ENCODE measurements at regions not wholly inside any gene's neighbourhood (a gene's known extent, or its start where the extent isn't known, plus 50 kb on each side); places are given as distances from the start of the nearest gene placed in this dataset.
"Not testable (repeated sequence)": the region's sequence is repeated elsewhere in the genome, so short reads cannot be mapped to it uniquely, and the experiment has no call there.

DNA sequence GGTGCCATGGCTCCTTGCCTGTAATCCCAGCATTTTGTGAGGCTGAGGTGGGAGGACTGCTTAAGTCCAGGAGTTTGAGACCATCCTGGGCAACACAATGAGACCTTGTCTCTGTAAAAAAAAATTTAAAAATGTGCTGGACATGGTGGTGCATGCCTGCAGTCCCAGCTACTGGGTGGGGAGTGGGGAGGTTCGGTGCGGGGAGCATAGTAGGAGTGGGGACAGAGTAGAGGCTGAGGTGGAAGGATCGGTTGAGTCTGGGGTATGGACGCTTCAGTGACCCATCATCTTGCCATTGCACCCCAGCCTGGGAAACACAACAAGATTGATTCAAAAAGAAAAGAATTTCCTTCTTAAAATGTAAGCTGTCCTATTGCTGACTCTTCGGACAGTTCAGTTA lies 1490.0 kb upstream of the GBE1 start:
- DNase-seq: no peak

DNA sequence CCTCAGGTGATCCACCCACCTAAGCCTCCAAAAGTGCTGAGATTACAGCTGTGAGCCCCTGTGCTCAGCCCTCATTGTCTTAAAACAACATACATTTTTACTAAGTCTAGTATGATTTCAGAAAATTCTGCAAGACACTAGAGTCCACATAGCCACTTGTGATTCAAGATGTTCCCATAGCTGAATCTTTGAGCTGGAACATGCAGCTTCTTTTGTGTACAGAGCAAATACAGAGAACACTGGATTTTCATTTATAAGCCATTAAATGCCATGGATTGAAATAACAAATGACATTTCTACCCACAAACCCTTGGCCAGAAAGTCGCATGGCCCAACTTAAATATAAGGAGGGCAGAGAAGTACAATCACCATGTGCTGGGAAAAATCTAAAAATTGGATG lies 1489.2 kb upstream of the GBE1 start:
- no peak for DNase-seq

- no peak for DNase-seq
These were observed 1487.0 kb upstream of the GBE1 start for GRCh38 chr3:83248454-83248853.

DNA sequence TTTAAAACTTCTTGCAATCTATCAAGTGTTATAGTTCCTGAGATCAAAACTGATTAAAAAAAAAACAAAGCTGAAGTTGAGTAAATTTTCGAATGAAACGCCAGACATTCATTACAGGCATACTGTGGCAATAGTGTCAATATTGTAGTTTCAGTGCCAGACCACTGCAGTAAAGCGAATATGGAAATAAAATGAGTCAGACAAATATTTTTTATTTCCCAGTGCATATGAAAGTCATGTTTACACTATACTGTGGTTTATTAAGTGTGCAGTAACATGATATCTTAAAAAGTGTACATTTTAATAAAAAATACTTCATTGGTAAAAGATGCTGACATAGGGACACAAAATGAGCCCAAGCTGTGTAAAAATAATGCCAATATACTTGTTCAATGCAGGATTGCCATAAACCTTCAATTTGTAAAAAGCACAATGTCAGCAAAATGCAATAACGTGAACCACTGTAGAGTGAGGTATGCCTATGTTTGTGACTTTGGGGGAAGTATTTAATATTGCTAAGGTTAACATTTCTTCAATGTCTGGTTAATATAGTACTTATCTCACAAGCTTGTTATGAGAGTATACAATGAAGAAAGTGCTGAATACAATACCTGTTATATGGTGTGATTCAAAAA lies 1473.9 kb upstream of the GBE1 start:
- no peak for DNase-seq

GRCh38 chr3:83233715-83234114 lies 1472.3 kb upstream of the GBE1 start:
- DNase-seq: no peak

- DNase-seq: no peak
These were observed 1469.4 kb upstream of the GBE1 start for GRCh38 chr3:83230841-83231240.

DNA sequence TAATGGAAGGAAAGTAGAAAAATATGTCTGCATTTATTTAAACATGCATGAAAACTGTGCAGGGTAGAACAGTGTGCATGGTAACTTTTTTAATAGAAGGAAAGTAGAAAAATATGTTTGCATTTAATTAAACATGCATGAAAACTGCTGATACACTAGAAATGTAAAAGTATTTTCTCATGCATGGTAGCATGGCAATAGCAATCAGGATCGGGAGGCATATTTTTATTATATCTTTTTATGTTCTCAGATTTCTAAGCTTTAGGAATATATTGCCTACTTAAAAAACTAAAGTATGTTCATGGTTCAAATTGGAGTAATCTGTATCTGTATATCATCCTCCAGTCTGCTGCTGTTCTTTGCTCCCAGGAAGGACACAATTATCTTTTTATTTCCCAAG lies 1468.9 kb upstream of the GBE1 start:
- no peak for DNase-seq

GRCh38 chr3:83226751-83227150 lies 1465.3 kb upstream of the GBE1 start:
- DNase-seq: no peak

GRCh38 chr3:83224101-83224868 lies 1462.8 kb upstream of the GBE1 start:
- DNase-seq: no peak

- DNase-seq: no peak
These were observed 1457.1 kb upstream of the GBE1 start for GRCh38 chr3:83218383-83219200.

DNA sequence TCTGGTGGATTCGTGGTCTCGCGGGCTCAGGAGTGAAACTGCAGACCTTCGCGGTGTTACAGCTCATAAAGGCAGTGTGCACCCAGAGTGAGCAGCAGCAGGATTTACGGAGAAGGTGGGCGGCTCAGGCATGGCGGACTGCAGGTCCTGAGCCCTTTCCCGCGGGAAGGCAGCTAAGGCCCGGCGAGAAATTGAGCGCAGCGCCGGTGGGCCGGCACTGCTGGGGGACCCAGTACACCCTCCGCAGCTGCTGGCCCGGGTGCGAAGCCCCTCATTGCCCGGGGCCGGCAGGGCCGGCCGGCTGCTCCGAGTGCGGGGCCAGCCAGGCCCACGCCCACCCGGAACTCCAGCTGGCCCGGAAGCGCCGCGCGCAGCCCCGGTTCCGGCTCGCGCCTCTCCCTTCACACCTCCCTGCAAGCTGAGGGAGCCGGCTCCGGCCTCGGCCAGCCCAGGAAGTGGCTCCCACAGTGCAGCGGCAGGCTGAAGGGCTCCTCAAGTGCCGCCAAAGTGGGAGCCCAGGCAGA lies 1456.2 kb upstream of the GBE1 start:
- not testable (repeated sequence) for DNase-seq

- no peak for DNase-seq
These were observed 1455.6 kb upstream of the GBE1 start for GRCh38 chr3:83216919-83217594.

GRCh38 chr3:83195243-83195642 lies 1433.8 kb upstream of the GBE1 start:
- no peak for DNase-seq

- DNase-seq: no peak
These were observed 1432.1 kb upstream of the GBE1 start for GRCh38 chr3:83193526-83193925.

GRCh38 chr3:83189634-83190033 lies 1428.2 kb upstream of the GBE1 start:
- no peak for DNase-seq

GRCh38 chr3:83169473-83169872 lies 1408.0 kb upstream of the GBE1 start:
- DNase-seq: no peak

DNA sequence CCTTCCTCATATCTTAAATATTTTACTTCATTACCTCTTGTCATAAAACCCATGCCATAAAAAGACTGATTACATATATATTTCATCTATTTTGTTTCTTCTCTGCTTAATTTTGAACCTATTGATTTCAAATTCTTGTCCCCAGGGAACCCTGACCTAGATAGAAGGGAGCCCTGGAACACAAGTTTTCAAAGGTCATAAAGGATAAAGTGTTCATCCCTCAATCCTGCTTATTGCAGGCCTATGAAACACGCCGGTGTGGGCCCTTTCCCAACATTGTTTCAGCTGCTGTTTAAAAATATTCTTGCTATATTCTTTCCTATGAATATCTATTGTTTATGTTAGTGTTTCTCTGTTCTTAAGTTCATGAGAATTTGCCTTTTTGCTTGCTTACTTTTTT lies 1389.5 kb upstream of the GBE1 start:
- DNase-seq: no peak

DNA sequence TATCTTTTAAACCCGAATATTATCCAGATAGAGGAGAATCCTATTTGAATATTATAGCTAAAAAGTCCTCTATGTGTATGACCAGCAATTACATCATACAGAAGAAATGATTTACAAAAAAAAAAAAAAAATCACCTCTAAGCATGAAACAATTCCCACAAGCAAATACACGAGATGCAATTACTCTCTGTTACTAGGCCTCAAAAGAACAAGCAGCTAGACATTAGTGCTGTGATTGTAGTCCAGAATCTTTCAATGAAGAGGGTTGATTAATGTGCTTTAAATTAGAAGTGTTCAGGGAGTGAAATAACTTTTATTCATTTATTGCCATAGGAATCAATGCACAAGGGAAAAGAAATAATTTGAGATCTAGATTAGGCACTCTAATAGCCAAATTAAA lies 1379.5 kb upstream of the GBE1 start:
- no peak for DNase-seq

- no peak for DNase-seq
These were observed 1369.8 kb upstream of the GBE1 start for GRCh38 chr3:83131236-83131635.

DNA sequence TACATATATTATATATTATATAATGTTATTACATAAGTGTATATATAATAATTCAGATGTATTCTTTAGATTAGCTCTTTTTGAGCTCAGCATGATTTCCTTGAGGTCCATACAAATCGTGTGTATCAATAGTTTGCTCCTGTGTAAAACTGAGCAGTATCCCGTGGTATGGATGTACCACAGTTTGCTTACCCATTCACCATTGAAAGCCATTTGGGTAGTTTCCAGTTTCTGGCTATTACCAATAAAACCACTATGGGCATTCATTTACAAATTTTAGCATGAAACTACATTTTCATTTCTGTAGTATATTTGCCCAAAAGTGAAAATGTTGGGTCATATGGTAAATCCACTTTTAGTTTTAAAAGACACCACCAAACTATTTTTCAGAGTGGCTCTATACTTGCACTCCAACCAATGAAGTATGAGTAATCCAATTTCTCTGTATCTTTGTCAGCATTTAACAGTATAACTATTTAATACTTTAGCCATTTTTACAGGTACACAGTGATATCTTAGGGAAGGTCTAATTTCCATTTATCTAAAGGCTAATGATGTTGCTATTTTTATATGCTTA lies 1361.4 kb upstream of the GBE1 start:
- DNase-seq: no peak

- no peak for DNase-seq
These were observed 1331.8 kb upstream of the GBE1 start for GRCh38 chr3:83093222-83093572.

DNA sequence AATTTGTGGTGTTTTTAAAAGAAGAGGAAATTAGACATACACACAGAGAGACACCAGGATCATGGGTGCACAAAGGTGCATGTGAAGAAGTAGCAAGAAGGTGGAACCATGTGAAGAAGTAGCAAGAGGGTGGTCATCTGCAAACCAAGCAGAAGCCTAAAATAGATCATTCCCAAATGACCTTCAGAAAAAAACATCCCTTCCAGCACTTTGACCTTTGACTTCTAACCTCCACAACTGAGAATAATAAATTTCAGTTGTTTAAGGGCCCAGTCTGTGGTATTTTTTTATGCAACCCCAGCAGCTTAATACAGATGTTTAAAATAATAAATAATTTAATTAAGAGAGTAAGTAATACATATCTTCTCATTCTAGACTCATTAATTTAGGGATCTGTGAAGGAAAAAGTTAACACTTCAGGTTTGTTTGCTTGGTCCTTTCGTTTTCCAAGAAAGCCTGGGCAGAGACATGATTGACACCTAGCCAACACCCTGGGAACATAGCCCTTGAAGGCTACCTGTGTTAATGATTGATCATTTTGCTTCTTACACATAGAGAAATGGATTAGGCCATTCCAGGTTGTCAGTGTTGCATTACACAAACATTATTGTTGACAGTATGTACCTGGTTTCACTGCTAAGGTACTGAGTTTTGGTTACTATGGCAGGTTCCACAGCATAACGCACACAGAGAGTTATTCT lies 1331.2 kb upstream of the GBE1 start:
- no peak for DNase-seq

All from hematopoietic multipotent progenitor cell treated with erythropoietin and hydrocortisone succinate and interleukin-3 and kit ligand, for 6 days (in vitro differentiated cells).